SKM-1 treated with dmso at 0.1 percent for 144 hours (cell line): ENCODE measurements at regions not wholly inside any gene's neighbourhood (a gene's known extent, or its start where the extent isn't known, plus 50 kb on each side); places are given as distances from the start of the nearest gene placed in this dataset.
"Not testable (repeated sequence)": the region's sequence is repeated elsewhere in the genome, so short reads cannot be mapped to it uniquely, and the experiment has no call there.

ENCODE experiments used
- DNase-seq: peaks from one replicate; lab custom pipeline; 2025; ENCODE audit not compliant: unreplicated experiment; lab: John Stamatoyannopoulos, UW

- DNase-seq = peak; percentile 21
Measured at GRCh38 chr15:62362608-62363007, 197.5 kb upstream of the C2CD4B start.

DNA sequence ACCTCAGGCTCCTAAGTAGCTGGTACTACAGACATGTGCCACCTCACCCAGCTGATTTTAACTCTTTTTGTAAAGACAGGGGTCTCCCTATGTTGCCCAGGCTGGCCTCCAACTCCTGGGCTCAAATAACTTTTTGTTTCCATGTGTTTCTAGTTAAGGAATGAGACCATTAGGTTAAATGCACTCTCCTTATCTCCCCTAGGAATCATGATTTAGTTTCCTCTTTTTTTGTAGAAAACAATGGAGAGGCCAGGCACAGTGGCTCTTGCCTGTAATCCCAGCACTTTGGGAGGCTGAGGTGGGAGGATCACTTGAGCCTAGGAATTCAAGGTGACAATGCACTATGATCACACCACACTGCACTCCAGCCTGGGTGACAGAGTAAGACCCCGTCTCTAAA lies 198.8 kb upstream of the C2CD4B start:
- DNase-seq = no peak

DNA sequence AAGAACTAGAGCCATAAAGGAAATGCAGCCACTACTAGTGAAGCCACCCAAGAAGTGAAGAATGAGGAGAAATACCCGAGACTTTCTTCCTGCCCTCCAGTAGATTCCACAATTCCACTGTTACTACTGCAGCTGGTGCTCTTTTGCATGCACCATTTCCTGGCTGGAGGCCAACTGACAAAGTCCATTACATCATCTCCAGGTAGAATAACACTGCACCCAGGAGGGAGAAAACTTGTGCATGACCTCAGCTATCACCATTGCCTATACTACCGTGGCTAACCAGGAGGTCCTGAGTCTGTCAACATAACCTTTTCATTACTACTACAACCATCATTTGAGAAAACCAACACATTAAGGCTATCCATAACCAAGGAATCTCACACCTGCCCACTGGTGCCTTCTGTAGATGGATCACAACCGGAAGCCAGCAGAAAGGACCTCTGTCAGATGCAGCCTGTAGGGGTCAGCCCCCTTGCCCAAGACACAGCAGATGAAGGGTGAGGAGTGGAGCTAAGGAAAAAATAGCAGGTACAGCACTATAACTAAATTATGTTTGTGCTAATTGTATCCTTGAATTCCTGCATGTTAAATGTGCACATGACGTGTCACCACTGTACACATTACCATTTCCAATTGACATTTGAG lies 200.8 kb upstream of the C2CD4B start:
- DNase-seq = no peak

- DNase-seq = no peak
Measured at GRCh38 chr15:62369454-62369853, 204.4 kb upstream of the C2CD4B start.

- not testable (repeated sequence) for DNase-seq
Measured at GRCh38 chr15:62371683-62372082, 206.6 kb upstream of the C2CD4B start.

DNA sequence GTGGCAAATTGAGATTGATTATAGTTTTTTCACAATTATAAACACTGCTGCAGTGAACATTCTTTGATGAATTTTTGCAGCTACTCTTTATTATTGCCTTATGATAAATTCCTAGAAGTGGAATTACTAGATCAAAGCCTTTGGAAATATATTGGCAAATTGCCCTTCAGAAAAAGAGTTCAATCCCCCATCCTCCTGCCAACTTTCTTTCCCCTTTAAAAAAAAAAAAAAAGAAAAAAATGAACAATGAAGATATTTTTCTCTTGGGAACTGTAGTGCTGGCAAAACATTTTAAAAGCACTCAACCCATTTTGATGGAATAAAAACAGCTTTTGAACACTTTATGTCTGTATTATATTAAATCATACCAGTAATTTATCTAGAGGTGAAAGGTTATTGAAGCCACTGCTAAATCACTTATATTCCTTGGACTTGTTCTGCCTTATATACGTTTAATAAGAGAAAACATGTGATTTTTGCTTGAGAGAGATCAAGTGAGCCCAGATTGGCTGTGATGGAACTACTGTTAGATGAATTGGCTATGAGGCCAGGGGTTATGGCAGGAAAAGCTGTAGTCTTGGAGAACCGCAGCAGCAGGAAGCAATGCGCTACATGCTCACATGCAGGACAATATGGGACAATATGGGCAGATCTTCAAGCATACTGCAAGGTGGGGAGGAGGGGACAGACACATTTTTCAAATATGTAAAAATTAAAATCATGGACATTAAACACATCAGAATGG lies 212.8 kb upstream of the C2CD4B start:
- no peak for DNase-seq

DNA sequence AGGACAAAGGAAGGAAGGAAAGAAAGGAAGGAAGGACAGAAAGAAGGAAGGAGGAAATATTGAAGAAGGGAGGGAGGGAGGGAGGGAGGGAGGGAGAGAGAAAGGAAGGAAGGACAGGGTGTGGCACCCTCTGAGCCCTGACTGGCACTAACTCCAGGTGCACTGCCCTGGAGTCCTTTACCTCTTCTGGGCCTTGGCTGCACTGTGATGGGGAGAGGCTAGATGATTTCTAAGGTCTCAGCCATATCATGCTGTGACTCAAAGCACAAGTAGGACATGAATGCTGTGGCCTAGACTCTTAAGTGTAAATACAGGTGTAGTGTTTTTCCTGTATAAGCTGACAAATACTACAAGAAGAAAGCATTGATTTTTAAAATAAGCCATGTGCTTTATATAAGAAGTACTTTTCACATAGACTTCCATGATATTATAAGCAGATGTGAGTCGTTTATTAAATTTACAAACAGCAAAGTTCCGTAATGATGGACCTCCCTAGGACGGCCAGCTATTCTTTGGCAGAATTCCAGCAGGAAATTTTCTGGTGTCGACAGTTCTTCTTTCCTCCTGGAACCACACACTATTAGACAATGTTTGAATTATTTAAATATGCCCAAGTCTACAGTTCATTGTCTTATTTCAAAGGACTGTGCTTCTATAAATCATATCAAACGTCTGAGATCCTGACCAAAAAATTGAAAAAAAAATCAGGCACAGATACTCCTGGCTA lies 213.8 kb upstream of the C2CD4B start:
- no peak for DNase-seq

DNA sequence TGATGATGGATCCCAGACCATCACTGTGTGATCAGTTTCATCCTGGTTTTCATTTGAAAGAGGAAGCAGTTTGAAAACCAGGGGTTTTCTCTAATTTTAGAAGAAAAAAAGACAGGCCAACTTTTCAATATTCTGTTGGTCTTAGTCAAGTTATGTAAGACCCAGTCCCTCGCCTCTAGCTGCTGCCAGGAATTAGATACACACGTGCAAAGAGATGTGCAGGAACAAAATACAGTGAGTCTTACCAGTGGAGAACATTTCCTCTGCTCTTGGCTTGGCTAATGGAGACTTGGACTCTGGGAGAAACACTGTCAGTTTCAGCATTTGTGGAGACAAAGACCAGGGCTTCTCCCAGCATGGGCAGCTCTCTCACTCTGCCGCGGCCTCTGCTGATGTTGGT lies 214.9 kb upstream of the C2CD4B start:
- no peak for DNase-seq

DNA sequence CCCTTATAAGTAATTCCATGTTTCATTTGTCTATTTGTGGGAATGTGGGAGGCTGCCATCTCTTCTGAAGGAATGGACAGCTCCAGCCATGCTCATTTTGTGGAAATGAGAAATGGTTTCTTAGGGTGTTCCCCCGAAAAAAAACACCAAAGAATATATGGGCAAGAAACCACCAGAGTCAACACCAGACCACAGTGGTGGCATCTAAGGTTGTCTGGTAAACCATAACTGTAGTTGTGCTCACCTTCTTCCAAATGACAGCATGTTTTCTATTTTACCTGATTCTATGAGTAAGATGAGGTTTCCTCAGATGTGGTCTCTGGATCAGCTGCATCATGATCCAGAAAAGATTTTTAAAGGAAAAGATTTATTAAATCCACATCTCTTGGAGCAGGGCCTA lies 217.0 kb upstream of the C2CD4B start:
- DNase-seq = no peak

- DNase-seq = peak; percentile 61
Measured at GRCh38 chr15:62389885-62390790, 225.1 kb upstream of the C2CD4B start, which contains the start of gene TLN2. Gene TLN2, plus strand, starts transcription at chr15:62390550.

DNA sequence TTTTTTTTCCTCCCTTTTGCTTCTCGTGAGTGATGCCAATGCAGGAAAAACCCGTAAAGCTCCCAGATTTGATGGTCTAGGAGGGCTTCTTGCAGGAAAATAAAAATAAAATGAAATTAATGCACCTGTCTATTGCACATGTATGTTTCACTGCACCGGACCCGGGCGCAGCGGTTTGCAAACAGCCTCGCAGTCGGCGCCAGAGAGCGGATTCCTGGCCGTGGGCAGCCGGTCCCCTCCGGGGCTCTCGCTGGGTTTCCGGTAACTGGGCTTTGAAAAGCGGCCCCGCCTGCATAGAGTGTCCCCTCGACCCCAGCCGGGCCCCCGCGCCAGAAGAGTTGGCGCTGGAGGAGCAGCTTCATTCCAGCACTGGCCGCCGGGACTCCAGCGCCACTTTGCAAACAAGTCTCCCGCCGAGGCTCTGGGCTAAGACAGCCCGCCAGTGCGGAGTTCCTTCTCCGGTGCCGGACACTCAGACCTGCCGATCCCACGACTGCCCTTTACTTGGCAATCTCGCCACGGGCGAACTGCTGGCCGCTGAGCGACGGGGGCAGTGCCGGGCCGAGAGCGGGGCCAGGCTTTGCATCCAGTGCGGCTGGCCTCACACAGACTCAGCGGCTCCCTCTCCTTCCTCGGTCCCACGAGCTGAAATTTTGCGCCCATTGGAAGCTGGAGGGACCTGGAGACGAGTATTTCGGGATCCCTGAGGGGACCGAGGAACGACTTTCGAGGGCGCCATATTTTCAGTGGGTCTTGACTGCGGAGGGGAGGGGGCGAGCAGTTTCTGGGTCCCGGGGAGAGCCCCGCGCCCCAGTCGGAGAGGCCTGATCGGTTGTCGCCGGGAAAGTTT lies 225.9 kb upstream of the C2CD4B start:
- no peak for DNase-seq

DNA sequence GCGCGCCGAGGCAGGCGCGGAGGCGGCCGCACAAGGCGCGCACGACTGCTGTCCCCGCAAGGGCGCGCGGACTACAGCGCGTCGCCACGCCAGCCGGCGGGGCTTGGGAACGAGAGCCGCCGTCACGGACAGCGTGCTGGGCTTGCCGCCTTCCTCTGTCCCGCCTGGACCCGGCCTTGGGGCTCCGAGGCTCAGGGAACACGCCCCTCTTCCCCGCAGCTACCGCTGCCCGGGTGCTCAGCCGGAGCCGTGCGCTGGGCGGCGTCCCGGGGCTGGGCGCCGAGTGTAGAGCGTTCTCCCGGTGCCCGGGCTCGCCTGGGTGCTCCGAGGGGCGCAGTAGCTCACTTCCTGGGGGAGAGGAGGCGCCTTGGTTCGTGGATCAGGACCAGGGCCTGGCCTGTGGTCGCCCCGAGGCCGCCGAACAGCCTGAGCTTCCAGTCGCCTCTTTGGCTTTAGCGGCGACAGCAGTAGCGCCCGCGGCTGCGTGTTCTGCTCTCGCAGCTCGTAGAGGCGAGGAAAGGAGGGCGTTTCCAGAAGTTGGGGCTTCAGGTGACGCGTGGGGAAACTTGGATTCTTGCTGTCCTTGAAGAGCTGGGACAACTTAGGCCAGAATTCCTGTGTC lies 226.7 kb upstream of the C2CD4B start:
- DNase-seq = no peak

- peak; percentile 34 for DNase-seq
Measured at GRCh38 chr15:62392376-62392775, 227.3 kb upstream of the C2CD4B start.

- no peak for DNase-seq
Measured at GRCh38 chr15:62393196-62393595, 228.1 kb upstream of the C2CD4B start.

GRCh38 chr15:62394079-62394478 lies 229.0 kb upstream of the C2CD4B start:
- no peak for DNase-seq

DNA sequence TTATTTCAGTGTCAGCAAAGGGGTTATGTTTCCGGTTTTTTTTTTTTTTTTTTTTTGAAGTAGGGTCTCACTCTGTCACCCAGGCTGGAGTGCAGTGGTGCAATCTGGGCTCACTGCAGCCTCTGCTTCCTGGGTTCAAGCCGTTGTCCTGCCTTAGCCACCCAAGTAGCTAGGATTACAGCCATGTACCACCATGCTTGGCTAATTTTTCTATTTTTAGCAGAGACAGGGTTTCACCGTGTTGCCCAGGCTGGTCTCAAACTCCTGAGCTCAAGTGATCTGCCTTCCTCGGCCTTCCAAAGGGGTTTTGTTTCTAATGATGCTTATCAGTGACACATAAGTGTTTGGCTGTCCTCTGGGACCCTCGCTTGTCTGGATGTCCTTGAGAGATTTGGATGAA lies 235.7 kb upstream of the C2CD4B start:
- DNase-seq = no peak

- no peak for DNase-seq
Measured at GRCh38 chr15:62402687-62403086, 237.6 kb upstream of the C2CD4B start.

GRCh38 chr15:62403164-62403809 lies 238.2 kb upstream of the C2CD4B start:
- no peak for DNase-seq
